ENCODE measurements at regions not wholly inside any gene's neighbourhood (a gene's known extent, or its start where the extent isn't known, plus 50 kb on each side); places are given as distances from the start of the nearest gene placed in this dataset.

DNA sequence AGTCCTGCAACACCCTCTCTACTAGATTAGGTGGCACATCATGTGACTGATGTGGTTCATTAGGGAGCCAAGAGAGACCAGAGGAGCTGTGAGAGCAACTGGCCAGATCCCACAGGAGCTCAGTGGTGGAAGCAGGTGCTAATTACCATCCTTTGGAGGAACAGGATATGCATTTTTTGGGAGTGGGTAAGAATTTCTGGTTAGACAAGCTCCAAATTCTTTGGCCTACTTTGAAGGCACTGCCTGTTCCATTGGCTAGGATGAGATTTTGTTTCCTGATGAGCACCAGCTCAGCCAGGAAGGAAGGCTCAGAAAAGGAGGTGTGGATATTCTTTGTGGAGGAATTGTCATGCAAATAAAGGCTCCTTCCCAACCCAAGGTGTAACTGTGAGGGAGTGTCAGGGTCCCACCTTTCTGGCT lies 130.3 kb upstream of the BMP2 start:
- TF ChIP-seq CTCF (IDR thresholded peaks at IDR 0.05) (no peak), POLR2A (IDR thresholded peaks at IDR 0.05) (no peak)

Data from vagina (tissue), 2 donors.